ACHN (cell line): ENCODE measurements at regions not wholly inside any gene's neighbourhood (a gene's known extent, or its start where the extent isn't known, plus 50 kb on each side); places are given as distances from the start of the nearest gene placed in this dataset.
A peak's percentile ranks its signal among the peaks of the same experiment; 100 is the strongest.

ENCODE experiments used
- DNase-seq: peaks from one replicate; pipeline ENCODE4 v3.0.0-alpha.2; 2015
- in situ Hi-C: cut with HindIII; loops from 2 replicates; pipeline ENCODE4 v1.10.0; 2017; ENCODE audit warnings: low sequenced_read_pairs, low pct_ligation_motif_present, low pct_unique_long_range_greater_than_20kb

GRCh38 chr6:134515986-134516385 lies 198.1 kb upstream of the SGK1 start:
- in situ Hi-C loops: no loop called here
- DNase-seq: no peak

- in situ Hi-C loops: no loop called here
- no peak for DNase-seq
These were observed 195.1 kb upstream of the SGK1 start for GRCh38 chr6:134512981-134513391.

GRCh38 chr6:134511984-134512683 lies 194.2 kb upstream of the SGK1 start:
- in situ Hi-C loops: no loop called here
- DNase-seq: no peak

GRCh38 chr6:134510920-134511319 lies 193.0 kb upstream of the SGK1 start:
- DNase-seq: no peak

GRCh38 chr6:134510142-134510541 lies 192.2 kb upstream of the SGK1 start:
- DNase-seq: no peak
- in situ Hi-C loops: no loop called here

More at GRCh38 chr6:134510920-134511319, 193.0 kb upstream of the SGK1 start:
- in situ Hi-C loops: no loop called here

GRCh38 chr6:134508862-134509498 lies 191.1 kb upstream of the SGK1 start:
- in situ Hi-C loops: no loop called here
- no peak for DNase-seq

GRCh38 chr6:134506162-134506561 lies 188.2 kb upstream of the SGK1 start:
- in situ Hi-C loops: no loop called here
- no peak for DNase-seq

GRCh38 chr6:134503585-134504281 lies 185.8 kb upstream of the SGK1 start:
- no peak for DNase-seq
- in situ Hi-C loops: no loop called here

- in situ Hi-C loops: no loop called here
These were observed 185.0 kb upstream of the SGK1 start for GRCh38 chr6:134502614-134503549.

GRCh38 chr6:134495890-134496248 lies 178.0 kb upstream of the SGK1 start:
- no peak for DNase-seq
- in situ Hi-C loops: no loop called here

More at GRCh38 chr6:134502614-134503549, 185.0 kb upstream of the SGK1 start:
- no peak for DNase-seq

- in situ Hi-C loops: no loop called here
- no peak for DNase-seq
These were observed 177.4 kb upstream of the SGK1 start for GRCh38 chr6:134495203-134495889.

GRCh38 chr6:134493789-134494188 lies 175.9 kb upstream of the SGK1 start:
- in situ Hi-C loops: no loop called here

GRCh38 chr6:134491477-134491876 lies 173.6 kb upstream of the SGK1 start:
- in situ Hi-C loops: no loop called here
- no peak for DNase-seq

More at GRCh38 chr6:134493789-134494188, 175.9 kb upstream of the SGK1 start:
- DNase-seq: no peak

GRCh38 chr6:134482593-134483270 lies 164.8 kb upstream of the SGK1 start:
- DNase-seq: no peak
- in situ Hi-C loops: no loop called here

GRCh38 chr6:134481966-134482365 lies 164.1 kb upstream of the SGK1 start:
- in situ Hi-C loops: no loop called here
- no peak for DNase-seq

GRCh38 chr6:134480593-134480992 lies 162.7 kb upstream of the SGK1 start:
- in situ Hi-C loops: no loop called here
- DNase-seq: peak; percentile 11

- DNase-seq: no peak
- in situ Hi-C loops: no loop called here
These were observed 161.0 kb upstream of the SGK1 start for GRCh38 chr6:134478764-134479399.
